MV-4-11 (cell line): ENCODE measurements at regions not wholly inside any gene's neighbourhood (a gene's known extent, or its start where the extent isn't known, plus 50 kb on each side); places are given as distances from the start of the nearest gene placed in this dataset.
A peak's percentile ranks its signal among the peaks of the same experiment; 100 is the strongest.
"Not testable (repeated sequence)": the region's sequence is repeated elsewhere in the genome, so short reads cannot be mapped to it uniquely, and the experiment has no call there.

Experiments
- DNase-seq: peaks from one replicate; lab custom pipeline; 2025; lab: John Stamatoyannopoulos, UW

- DNase-seq: no peak
Observed at GRCh38 chr12:91741932-91742331, 403.7 kb downstream of the BTG1 start.

- not testable (repeated sequence) for DNase-seq
Observed at GRCh38 chr12:91733846-91734245, 411.8 kb downstream of the BTG1 start.

- DNase-seq: no peak
Observed at GRCh38 chr12:91732086-91732485, 413.6 kb downstream of the BTG1 start.

GRCh38 chr12:91729543-91729942, 416.1 kb downstream of the BTG1 start:
- DNase-seq: no peak

GRCh38 chr12:91723191-91723590, 422.5 kb downstream of the BTG1 start:
- DNase-seq: no peak

- no peak for DNase-seq
Observed at GRCh38 chr12:91722072-91722471, 423.6 kb downstream of the BTG1 start.

- DNase-seq: no peak
Observed at GRCh38 chr12:91721023-91721422, 424.6 kb downstream of the BTG1 start.

- no peak for DNase-seq
Observed at GRCh38 chr12:91718326-91718725, 427.3 kb downstream of the BTG1 start.

GRCh38 chr12:91717804-91718203, 427.8 kb downstream of the BTG1 start:
- no peak for DNase-seq

- DNase-seq: not testable (repeated sequence)
Observed at GRCh38 chr12:91711925-91712324, 433.7 kb downstream of the BTG1 start.

- no peak for DNase-seq
Observed at GRCh38 chr12:91706466-91706865, 439.2 kb downstream of the BTG1 start.

- DNase-seq: no peak
Observed at GRCh38 chr12:91704446-91704845, 441.2 kb downstream of the BTG1 start.

- DNase-seq: no peak
Observed at GRCh38 chr12:91703491-91704283, 442.0 kb downstream of the BTG1 start.

- DNase-seq: no peak
Observed at GRCh38 chr12:91702843-91703425, 442.7 kb downstream of the BTG1 start.

GRCh38 chr12:91695964-91696363, 449.7 kb downstream of the BTG1 start:
- no peak for DNase-seq

- DNase-seq: not testable (repeated sequence)
Observed at GRCh38 chr12:91695406-91695805, 450.2 kb downstream of the BTG1 start.

- DNase-seq: no peak
Observed at GRCh38 chr12:91690531-91690930, 455.1 kb downstream of the BTG1 start.

- DNase-seq: peak; percentile 62
Observed at GRCh38 chr12:91687052-91688017, 458.3 kb downstream of the BTG1 start.

GRCh38 chr12:91685917-91686316, 459.7 kb downstream of the BTG1 start:
- no peak for DNase-seq

GRCh38 chr12:91681751-91682150, 463.9 kb downstream of the BTG1 start:
- no peak for DNase-seq

- DNase-seq: no peak
Observed at GRCh38 chr12:91680864-91681263, 464.8 kb downstream of the BTG1 start.

- DNase-seq: no peak
Observed at GRCh38 chr12:91677556-91677955, 468.1 kb downstream of the BTG1 start.

- DNase-seq: no peak
Observed at GRCh38 chr12:91675401-91675800, 470.2 kb downstream of the BTG1 start.
